Stomach (tissue), 8 donors: ENCODE measurements at regions not wholly inside any gene's neighbourhood (a gene's known extent, or its start where the extent isn't known, plus 50 kb on each side); places are given as distances from the start of the nearest gene placed in this dataset.

Experiments used
- DNase-seq, 2 donors: peaks; one replicate each; pipeline versions ENCODE4 v3.0.0 to v3.0.0-alpha.2; 2013 to 2019
- H3K27ac ChIP-seq, 5 donors: fragments of 200-600 bp in 4 of 5; sonication (generic) in 4 of 5; one replicate each; pipeline ENCODE4 v1.5.1; 2013 to 2019; ENCODE audit warnings: mild to moderate bottlenecking in 1 of 5, moderate library complexity in 1 of 5
- H3K27me3 ChIP-seq, 3 donors: fragments of 200-600 bp; sonication (generic); one replicate each; pipeline ENCODE4 v1.5.1; 2017 to 2019; ENCODE audit warnings: mixed run types in 1 of 3
- H3K36me3 ChIP-seq, 4 donors: fragments of 200-600 bp; sonication (generic); 1 replicate in 3 of 4; 2 replicates in 1 of 4; pipeline ENCODE4 v1.5.1; 2016 to 2019
- H3K4me1 ChIP-seq, 4 donors: fragments of 200-600 bp; sonication (generic); one replicate each; pipeline ENCODE4 v1.5.1; 2016 to 2019
- H3K4me3 ChIP-seq, 4 donors: fragments of 200-600 bp; sonication (generic) in 3 of 4; one replicate each; pipeline ENCODE4 v1.5.1; 2016 to 2019; ENCODE audit warnings: mild to moderate bottlenecking in 1 of 4
- H3K9me3 ChIP-seq, 4 donors: fragments of 200-600 bp; sonication (generic); one replicate each; pipeline ENCODE4 v1.5.1; 2016 to 2019
- CTCF ChIP-seq, 7 experiments: fragments of 450-650 bp in 4 of 7; fragments of 200-600 bp in 3 of 7; sonication (generic) in 3 of 7; IDR thresholded peaks; one replicate each; pipeline ENCODE4 v1.5.1; 2016 to 2019; ENCODE audit warnings: antibody characterized with exemption in 7 of 7, control low read depth in 2 of 7, mild to moderate bottlenecking in 1 of 7
- EP300 ChIP-seq: sonication (generic); formaldehyde crosslinking; IDR thresholded peaks from one replicate; pipeline ENCODE4 v1.6.1; 2017; ENCODE audit warnings: antibody characterized with exemption
- POLR2A ChIP-seq, 4 donors: fragments of 450-650 bp; IDR thresholded peaks; one replicate each; pipeline ENCODE4 v1.6.1; 2016; ENCODE audit warnings: antibody characterized with exemption in 4 of 4, control low read depth in 2 of 4, mild to moderate bottlenecking in 1 of 4, moderate library complexity in 1 of 4
- POLR2AphosphoS5 ChIP-seq, 3 donors: sonication (generic); formaldehyde crosslinking; IDR thresholded peaks; one replicate each; pipeline ENCODE4 v1.6.1; 2016; ENCODE audit warnings: antibody characterized with exemption in 3 of 3
- WGBS, 5 donors: extraction: QIAGEN DNeasy Blood & Tissue Kit in 3 of 5; methylation state at CpG; one replicate each; pipeline versions ENCODE4 v1.1.5 to v1.1.7; 2013 to 2018; 5-methylcytosine and 5-hydroxymethylcytosine counted together
- intact Hi-C: fragments of 100-400 bp; cut with DNase I; formaldehyde crosslinking; loops from one replicate; pipeline ENCODE4 v1.15.1; 2023; ENCODE audit warnings: low total_unique reads
- donor health status: healthy with polysubstance abuse.
- donor health status: Bipolar disorder and iron deficiency.
- donor health status: healthy.

DNA sequence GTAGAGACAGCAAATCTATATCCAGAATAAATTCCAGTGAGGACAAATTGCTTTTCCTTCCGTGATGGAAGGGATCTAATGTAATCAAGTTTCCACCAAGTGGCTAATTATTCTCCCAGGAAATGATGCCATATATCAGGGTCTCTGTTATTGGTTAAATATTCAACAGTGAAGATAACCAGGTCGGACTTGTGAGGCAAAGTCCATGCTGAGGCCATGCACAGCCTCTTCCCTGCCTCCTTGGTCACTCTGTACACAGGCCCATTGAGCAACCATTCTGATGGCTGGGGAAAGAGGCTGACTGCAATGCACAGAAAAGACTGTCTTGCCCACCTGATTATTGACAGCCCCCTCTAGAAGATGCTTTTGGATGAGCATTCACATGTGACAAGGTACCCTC, 90.1 kb downstream of the TNFAIP2 start:
- Histone ChIP-seq H3K9me3 (peaks cover 0 to 13% (median 10%) of the 10 kb centered on the region in 4 donors), H3K36me3 (no peaks in the 10 kb centered on the region), H3K27me3 (peaks cover 0 to 7% (median 4%) of the 10 kb centered on the region in 3 donors), H3K4me1 (no peaks in the 10 kb centered on the region), H3K4me3 (no peak overlapping the region), H3K27ac (no peak overlapping the region)
- no peak for DNase-seq
- TF ChIP-seq EP300 (no peak), POLR2A (IDR thresholded peaks at IDR 0.05) (no peak), POLR2AphosphoS5 (IDR thresholded peaks at IDR 0.05) (no peak), CTCF (IDR thresholded peaks at IDR 0.05) (no peak)
- intact Hi-C loops = no loop called here
- WGBS, 5 donors = 49 to 76% (median 53%) methylated on average over 2 of the region's 2 CpGs

- Histone ChIP-seq H3K27me3 (peaks cover 0 to under 1% (median 0%) of the 10 kb centered on the region in 3 donors), H3K9me3 (peaks cover 0 to 13% (median 10%) of the 10 kb centered on the region in 4 donors), H3K27ac (no peak overlapping the region), H3K4me1 (no peaks in the 10 kb centered on the region), H3K36me3 (no peaks in the 10 kb centered on the region), H3K4me3 (no peak overlapping the region)
- DNase-seq = no peak
- intact Hi-C loops = no loop called here
- TF ChIP-seq CTCF (IDR thresholded peaks at IDR 0.05) (no peak), EP300 (no peak), POLR2A (IDR thresholded peaks at IDR 0.05) (no peak), POLR2AphosphoS5 (IDR thresholded peaks at IDR 0.05) (no peak)
- 86 to 92% (median 88%) methylated on average over 14 of the region's 14 CpGs for WGBS, 5 donors
These were observed 91.2 kb downstream of the TNFAIP2 start for GRCh38 chr14:103214461-103214958.

DNA sequence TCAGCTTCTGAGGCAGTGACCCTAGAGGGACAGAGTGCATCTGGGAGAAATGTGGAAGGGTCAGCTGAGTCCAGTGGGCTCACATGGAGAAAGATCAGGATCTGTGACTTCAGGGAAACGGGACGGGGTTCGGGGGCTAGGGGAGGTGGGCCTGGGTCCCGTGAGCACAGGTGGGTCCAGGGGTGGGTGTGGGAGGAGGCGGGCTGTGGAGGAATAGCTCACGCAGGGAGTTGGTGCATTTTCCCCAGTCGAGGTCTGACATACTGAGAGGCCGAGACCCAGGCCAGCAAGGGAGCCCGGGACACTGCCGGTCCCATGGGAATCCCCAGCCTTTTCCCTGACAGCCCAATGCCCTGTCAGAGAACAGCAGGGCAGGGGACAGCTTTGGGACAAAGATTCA, 93.1 kb downstream of the TNFAIP2 start:
- intact Hi-C loops = no loop called here
- Histone ChIP-seq H3K27me3 (peaks cover 0 to 19% (median 14%) of the 10 kb centered on the region in 3 donors), H3K27ac (no peak overlapping the region), H3K9me3 (peaks cover 0 to 13% (median 10%) of the 10 kb centered on the region in 4 donors), H3K4me1 (peaks cover 0 to 14% (median 11%) of the 10 kb centered on the region in 4 donors), H3K4me3 (no peak overlapping the region), H3K36me3 (no peaks in the 10 kb centered on the region)
- TF ChIP-seq POLR2AphosphoS5 (IDR thresholded peaks at IDR 0.05) (no peak), POLR2A (IDR thresholded peaks at IDR 0.05) (no peak), CTCF (IDR thresholded peaks at IDR 0.05) (no peak), EP300 (no peak)
- DNase-seq = no peak
- WGBS, 5 donors = 78 to 96% (median 90%) methylated on average over 9 to 10 of the region's 10 CpGs

DNA sequence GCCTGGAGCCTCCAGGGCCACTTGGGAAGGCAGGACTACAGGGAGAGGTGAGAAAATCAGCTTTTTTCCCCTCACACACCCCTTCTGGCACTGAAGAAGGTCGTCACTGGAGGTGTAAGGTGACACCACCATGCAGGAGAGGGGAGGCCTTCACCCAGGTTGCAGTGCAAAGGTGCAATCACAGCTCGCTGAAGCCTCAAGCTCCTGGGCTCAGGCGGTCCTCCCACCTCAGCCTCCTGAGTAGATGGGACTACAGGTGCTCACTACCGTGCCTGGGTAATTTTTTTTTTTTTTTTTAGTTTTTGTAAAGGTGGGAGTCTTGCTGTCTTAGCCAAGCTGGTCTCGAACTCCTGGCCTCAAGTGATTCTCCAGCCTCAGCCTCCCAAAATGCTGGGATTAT, 93.6 kb downstream of the TNFAIP2 start:
- no peak overlapping the region for H3K4me3 ChIP-seq
- H3K27me3 ChIP-seq = peaks cover 0 to 24% (median 17%) of the 10 kb centered on the region in 3 donors
- H3K36me3 ChIP-seq = no peaks in the 10 kb centered on the region
- 80 to 89% (median 84%) methylated on average over 5 of the region's 5 CpGs for WGBS, 5 donors
- H3K4me1 ChIP-seq = peaks cover 0 to 16% (median 11%) of the 10 kb centered on the region in 4 donors
- DNase-seq = no peak
- peaks cover 0 to 13% (median 10%) of the 10 kb centered on the region in 4 donors for H3K9me3 ChIP-seq
- intact Hi-C loops = no loop called here
- no peak overlapping the region for H3K27ac ChIP-seq
- no peak for TF ChIP-seq CTCF (IDR thresholded peaks at IDR 0.05)
- no peak for TF ChIP-seq POLR2AphosphoS5 (IDR thresholded peaks at IDR 0.05)
- TF ChIP-seq POLR2A (IDR thresholded peaks at IDR 0.05) = no peak
- TF ChIP-seq EP300 = no peak
